A549 (cell line): ENCODE measurements at regions not wholly inside any gene's neighbourhood (a gene's known extent, or its start where the extent isn't known, plus 50 kb on each side); places are given as distances from the start of the nearest gene placed in this dataset.

Experiments used
- BCL3 ChIP-seq: fragments of >200 bp; sonication (Bioruptor Twin); formaldehyde crosslinking; IDR thresholded peaks from 3 replicates; pipeline ENCODE4 v1.6.1; 2016
- CBX2 ChIP-seq: fragments of 200-600 bp; sonication (generic); IDR thresholded peaks from 2 replicates; pipeline ENCODE4 v1.6.1; 2016; ENCODE audit warnings: low read depth, mild to moderate bottlenecking, borderline replicate concordance
- CHD2 ChIP-seq: fragments of 150-350 bp; IDR thresholded peaks from 2 replicates; pipeline ENCODE4 v1.6.1; 2014; ENCODE audit warnings: low read length; ENCODE audit not compliant: partially characterized antibody
- CTCF ChIP-seq: fragments of >200 bp; sonication (Bioruptor Twin); formaldehyde crosslinking; IDR thresholded peaks from 3 replicates; pipeline ENCODE4 v1.5.1; 2016
- E2F6 ChIP-seq: IDR thresholded peaks from 2 replicates; pipeline ENCODE4 v1.6.1; 2012; ENCODE audit warnings: low read depth, borderline replicate concordance
- ELK1 ChIP-seq: fragments of 150-350 bp; IDR thresholded peaks from 2 replicates; pipeline ENCODE4 v1.6.1; 2014; ENCODE audit warnings: low read depth, mild to moderate bottlenecking, low read length
- EP300 ChIP-seq, 2 experiments: fragments of >200 bp; sonication (Bioruptor Twin); formaldehyde crosslinking; IDR thresholded peaks; 2 replicates in 1 of 2; 3 replicates in 1 of 2; pipeline ENCODE4 v1.6.1; 2016 to 2017
- ESRRA ChIP-seq: fragments of 150-350 bp; IDR thresholded peaks from 2 replicates; pipeline ENCODE4 v1.6.1; 2014; ENCODE audit warnings: mild to moderate bottlenecking, low read length, borderline replicate concordance
- HDAC2 ChIP-seq: fragments of 200-600 bp; sonication (generic); IDR thresholded peaks from 2 replicates; pipeline ENCODE4 v1.6.1; 2016
- JUN ChIP-seq, 2 experiments: fragments of >200 bp; sonication (Bioruptor Twin); formaldehyde crosslinking; IDR thresholded peaks; 2 replicates in 1 of 2; 3 replicates in 1 of 2; pipeline ENCODE4 v1.6.1; 2016 to 2017
- POLR2A ChIP-seq: IDR thresholded peaks from 2 replicates; pipeline ENCODE4 v1.6.1; 2012; ENCODE audit warnings: mild to moderate bottlenecking, low read length
- POLR2AphosphoS2 ChIP-seq: conservative IDR thresholded peaks from 2 replicates; pipeline ENCODE4 v1.6.1; 2012; ENCODE audit warnings: low read length, improper control_type of control experiment, inconsistent platforms
- RAD21 ChIP-seq, 2 experiments: fragments of >200 bp in 1 of 2; sonication (Bioruptor Twin) in 1 of 2; formaldehyde crosslinking in 1 of 2; IDR thresholded peaks in 1 of 2; conservative IDR thresholded peaks in 1 of 2; 2 replicates in 1 of 2; 3 replicates in 1 of 2; pipeline ENCODE4 v1.6.1; 2012 to 2018; ENCODE audit warnings: inconsistent platforms in 1 of 2
- REST ChIP-seq: fragments of 200-600 bp; sonication (generic); IDR thresholded peaks from 2 replicates; pipeline ENCODE4 v1.6.1; 2016; ENCODE audit warnings: antibody characterized with exemption, mild to moderate bottlenecking, moderate library complexity

GRCh38 chr6:85193339-85193738 lies 256.5 kb upstream of the NT5E start:
- TF ChIP-seq POLR2A: no peak
- TF ChIP-seq CTCF: no peak
- no peak for TF ChIP-seq EP300 (IDR thresholded peaks at IDR 0.05)
- TF ChIP-seq REST: no peak
- no peak for TF ChIP-seq E2F6
- TF ChIP-seq ESRRA: no peak
- no peak for TF ChIP-seq CHD2
- TF ChIP-seq HDAC2: no peak
- TF ChIP-seq ELK1: no peak
- no peak for TF ChIP-seq POLR2AphosphoS2
- no peak for TF ChIP-seq BCL3
- no peak for TF ChIP-seq CBX2
- no peak for TF ChIP-seq JUN (IDR thresholded peaks at IDR 0.05)
- no peak for TF ChIP-seq RAD21 (conservative IDR thresholded peaks at IDR 0.05 in 1 of 2, IDR thresholded peaks at IDR 0.05 in 1 of 2)
